HG03139 (cell line): ENCODE measurements at regions not wholly inside any gene's neighbourhood (a gene's known extent, or its start where the extent isn't known, plus 50 kb on each side); places are given as distances from the start of the nearest gene placed in this dataset.

ENCODE experiments used
- ATAC-seq: cut with Tn5 transposase; IDR thresholded peaks from one replicate; pipeline ENCODE4 v1.9.1; 2021; ENCODE audit not compliant: unreplicated experiment

DNA sequence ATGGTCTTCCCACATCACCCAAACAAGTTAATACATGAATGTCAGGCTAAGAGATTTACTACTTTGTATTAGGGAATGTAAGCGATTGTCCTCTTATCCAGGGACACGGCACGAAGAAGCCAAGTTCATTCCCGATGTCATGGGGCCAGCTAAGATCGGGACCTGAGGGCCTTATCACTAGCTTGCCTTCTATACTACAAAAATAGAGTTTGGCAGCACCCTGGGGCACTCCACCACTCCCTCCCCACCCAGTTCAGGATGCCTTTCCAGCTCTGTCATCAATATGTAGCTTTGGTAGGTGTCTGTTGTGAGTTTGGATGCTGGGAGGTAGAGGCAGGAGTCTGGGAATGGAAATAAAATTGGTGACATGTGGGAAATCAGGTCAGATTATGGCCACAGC is 197.5 kb downstream of the ATG4C start:
- no peak for ATAC-seq

DNA sequence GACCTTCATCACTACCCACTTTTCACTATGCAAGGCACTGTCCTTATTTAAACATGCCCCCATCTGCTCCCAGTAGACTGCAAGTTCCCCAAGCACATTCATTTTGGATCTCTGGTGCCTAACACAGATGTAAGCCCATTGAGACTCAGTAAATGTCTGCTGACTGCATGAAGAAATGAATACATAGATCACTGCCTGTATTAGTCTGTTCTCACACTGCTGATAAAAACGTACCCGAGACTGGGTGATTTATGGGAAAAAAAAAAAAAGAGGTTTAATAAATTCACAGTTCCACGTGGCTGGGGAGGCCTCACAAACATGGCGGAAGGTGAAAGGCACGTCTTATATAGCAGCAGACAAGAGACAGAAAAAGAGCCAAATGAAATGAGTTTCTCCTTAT is 204.9 kb downstream of the ATG4C start:
- no peak for ATAC-seq

GRCh38 chr1:62989497-62989896 is 205.6 kb downstream of the ATG4C start:
- ATAC-seq, result no peak

DNA sequence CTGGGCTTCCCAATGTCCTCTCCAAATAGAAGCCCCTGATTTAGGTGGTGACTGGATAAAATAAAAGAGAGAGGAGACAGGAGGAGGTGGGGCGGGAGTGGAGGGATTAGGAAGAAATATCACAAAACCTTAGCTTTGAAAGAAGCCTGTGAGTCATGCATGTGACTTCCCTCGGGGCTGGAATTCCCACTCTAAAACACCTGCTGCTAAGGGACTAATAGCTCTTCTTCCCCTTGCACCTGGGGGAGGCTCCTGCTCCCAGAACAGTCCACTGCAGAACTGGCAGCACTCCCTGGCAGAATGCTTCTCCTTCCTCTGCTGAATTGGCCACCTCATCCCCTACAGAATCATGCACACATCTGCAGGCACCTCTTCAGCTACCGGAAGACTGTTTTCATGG is 207.2 kb downstream of the ATG4C start:
- no peak for ATAC-seq

GRCh38 chr1:62993844-62994243 is 209.9 kb downstream of the ATG4C start:
- ATAC-seq, result no peak

DNA sequence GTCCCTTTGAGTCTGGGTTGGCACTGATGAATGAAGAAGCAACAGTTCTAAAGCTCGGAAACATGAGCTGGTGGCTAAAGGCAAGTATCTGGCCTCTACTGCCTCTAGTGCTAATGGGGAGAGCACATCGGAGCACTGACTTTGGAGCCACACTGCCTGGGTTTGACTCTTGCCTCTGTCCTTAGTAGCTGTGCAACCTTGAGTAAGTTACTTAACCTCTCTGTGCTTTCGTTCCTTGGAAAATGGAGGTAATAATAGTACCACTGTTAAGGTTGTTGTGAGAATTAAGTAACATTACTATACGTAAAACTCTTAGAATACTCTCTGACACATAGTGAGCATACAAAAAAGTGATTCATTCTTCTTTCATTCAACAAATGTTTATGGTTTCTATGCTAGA is 211.2 kb downstream of the ATG4C start:
- no peak for ATAC-seq

GRCh38 chr1:62997884-62998283 is 214.0 kb downstream of the ATG4C start:
- no peak for ATAC-seq

- ATAC-seq, result no peak
Observed at GRCh38 chr1:62998845-62999649, 215.1 kb downstream of the ATG4C start.

GRCh38 chr1:63000508-63000907 is 216.6 kb downstream of the ATG4C start:
- no peak for ATAC-seq

DNA sequence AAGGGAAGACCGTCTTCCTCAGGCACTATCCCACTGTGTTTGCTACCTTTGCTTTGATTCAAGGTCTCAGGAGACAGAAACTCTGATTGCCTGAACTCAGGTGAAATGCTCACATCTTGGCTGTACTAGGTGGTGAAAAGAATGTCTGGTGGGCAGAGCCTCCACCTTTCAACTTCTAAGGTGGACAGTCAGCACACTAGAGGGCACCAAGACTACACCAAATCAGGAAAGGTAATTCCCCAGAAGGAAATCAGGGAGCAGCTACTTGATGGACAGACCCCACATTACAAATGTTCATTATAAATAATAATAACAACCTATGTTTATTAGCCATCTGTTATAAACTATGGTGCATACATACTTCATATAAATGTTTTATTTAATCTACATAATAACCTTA is 220.9 kb downstream of the ATG4C start:
- no peak for ATAC-seq

DNA sequence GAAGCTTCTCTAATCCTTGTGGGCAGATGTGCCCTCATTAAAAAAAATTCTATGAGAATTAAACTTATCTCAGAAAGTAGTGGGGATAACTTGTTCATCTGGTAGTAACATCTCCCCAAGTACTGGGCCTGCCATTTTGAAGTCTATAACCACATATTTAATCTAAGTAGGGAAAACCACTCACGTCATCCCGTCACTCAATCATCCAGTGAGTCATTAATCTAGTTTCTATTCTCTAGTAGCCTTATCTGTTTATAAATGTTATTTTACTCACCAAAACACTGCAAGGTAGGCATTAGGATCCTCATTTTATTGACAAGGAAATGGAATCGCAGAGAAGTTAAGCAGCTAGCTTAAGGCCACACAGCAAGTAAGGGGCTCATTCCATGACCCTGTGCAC is 221.9 kb downstream of the ATG4C start:
- no peak for ATAC-seq

DNA sequence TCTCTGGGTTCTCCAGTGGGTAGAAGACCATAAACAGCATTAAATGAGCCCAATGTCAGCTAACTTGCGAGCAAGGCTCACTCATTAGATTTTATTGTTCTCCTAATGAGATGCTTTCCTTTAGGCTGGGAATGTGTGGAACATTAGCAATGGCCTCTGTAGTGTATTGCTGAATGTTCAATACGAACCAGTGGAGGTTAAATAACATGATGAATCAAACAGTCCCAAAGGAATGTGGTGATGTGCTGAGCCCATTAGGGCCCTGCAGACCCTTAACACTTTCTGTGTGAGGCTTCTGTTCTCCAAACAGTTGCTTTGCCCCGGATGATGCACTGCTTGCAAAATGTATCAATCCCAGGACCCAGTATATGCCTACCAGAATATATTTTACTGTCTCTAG is 225.5 kb downstream of the ATG4C start:
- ATAC-seq, result no peak

- no peak for ATAC-seq
Observed at GRCh38 chr1:63010913-63011660, 227.2 kb downstream of the ATG4C start.

DNA sequence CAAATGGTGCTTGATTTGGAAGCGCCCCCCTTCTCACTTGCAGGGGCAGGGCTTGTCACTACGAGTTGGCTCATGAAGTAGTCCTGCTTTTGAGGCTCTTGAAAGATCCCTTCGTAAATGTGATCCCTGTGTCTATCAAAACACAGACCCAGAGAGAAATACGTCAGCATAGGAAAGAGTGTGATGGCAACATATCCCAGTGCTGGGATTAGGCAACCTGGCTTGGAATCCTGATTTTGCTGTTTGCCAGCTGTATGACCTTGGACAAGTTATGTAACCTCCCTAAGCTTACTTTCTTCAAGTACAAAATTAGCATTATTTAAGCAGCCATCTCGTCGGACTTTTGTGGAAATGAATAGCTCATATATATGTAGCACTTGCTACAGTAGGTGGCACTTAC is 228.4 kb downstream of the ATG4C start:
- ATAC-seq, result no peak

GRCh38 chr1:63014267-63014666 is 230.3 kb downstream of the ATG4C start:
- no peak for ATAC-seq

GRCh38 chr1:63022319-63022718 is 238.4 kb downstream of the ATG4C start:
- no peak for ATAC-seq

DNA sequence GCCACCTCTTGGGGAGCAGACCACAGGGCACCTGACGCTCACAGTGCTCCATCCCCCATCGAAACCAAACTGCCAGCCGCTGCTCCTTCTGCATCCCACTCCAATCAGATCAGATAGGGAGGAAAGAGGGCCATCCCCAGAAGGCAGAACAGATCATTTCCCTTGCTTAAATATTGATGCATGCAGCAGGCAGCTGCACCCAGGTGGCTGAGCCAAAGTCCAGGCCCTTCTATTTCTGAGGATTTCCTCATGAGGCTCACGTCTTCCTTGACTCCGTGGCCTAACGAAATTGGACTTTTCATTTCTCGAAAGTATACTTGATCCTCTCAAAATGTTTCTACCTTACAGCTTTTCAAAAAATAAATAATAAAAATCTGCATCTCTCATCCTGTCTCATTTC is 239.2 kb downstream of the ATG4C start:
- no peak for ATAC-seq

DNA sequence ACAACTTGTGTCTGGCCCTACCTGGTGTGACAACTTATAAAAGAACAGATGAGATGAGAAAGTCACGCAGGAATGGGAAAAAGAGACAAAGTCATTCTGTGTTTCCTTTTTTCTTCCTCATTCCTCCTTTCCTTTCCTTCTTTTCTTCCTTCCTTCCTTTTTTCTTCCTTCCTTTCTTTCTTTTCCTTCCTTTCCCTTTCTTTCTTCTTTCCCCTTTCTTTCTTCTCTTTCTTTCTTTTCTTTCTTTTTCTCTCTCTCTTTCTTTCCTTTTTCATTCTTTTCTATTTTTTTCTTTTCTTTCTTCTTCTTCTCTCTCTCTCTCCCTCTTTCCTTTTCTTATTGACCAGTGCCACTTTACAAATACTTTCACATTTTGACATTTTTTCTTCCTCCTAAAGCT is 239.7 kb downstream of the ATG4C start:
- no peak for ATAC-seq

DNA sequence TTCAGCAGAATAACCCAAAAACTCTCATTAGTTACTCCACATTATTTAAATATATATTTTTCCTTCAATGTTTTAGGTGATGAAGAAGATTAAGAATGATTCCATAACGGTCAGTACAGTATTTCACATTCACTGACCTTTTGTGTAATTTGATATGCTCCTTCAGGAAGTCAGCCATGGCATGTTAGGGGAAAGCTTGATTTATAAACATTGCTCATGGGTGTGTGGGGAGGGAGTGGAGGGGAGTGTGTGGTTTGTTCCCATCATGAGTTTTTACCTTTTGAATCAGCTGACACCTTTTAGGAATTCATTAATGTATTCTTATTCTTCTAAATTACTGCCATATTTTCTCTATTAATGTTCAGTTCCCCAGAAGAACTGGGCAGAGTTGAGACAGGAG is 240.2 kb downstream of the ATG4C start:
- ATAC-seq, result no peak

DNA sequence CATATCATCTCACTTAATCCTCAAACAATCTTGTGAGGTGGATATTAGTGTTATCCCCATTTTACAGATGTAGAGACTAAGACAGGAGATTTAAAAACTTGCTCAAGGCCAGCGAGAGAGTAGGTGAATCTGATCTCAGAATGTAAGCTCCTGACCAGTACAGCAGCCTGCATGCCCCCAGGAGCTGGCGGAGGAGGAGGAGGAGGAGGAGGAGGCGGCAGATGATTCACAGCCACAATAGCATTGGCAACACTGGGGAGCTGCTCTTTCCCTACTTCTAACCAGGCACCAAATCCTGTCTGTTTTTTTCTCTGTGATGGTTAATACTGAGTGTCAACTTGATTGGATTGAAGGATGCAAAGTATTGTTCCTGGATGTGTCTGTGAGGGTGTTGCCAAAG is 243.2 kb downstream of the ATG4C start:
- no peak for ATAC-seq

GRCh38 chr1:63032171-63032570 is 248.2 kb downstream of the ATG4C start:
- no peak for ATAC-seq

- ATAC-seq, result no peak
Observed at GRCh38 chr1:63033211-63033610, 249.3 kb downstream of the ATG4C start.

DNA sequence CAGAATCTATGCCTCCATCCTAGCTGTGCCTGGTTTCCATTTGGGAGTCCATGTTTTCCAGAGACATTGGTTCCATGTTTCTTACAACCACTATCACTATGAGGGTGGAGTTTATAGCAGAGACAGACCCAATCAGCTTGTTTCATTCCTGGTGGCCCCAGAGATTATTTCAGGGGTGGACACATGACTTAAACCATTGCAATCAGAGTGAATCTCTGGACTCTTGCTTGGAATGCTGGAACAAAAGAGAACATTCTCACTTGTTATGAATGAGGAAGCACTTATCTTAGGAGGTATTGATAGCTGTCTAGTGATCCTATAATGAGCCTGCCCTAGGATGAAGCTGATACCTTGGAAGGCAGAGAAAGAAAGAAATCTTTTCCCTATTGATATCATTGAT is 250.3 kb downstream of the ATG4C start:
- no peak for ATAC-seq
